ENCODE measurements at regions not wholly inside any gene's neighbourhood (a gene's known extent, or its start where the extent isn't known, plus 50 kb on each side); places are given as distances from the start of the nearest gene placed in this dataset.

- peak; percentile 0 for DNase-seq (ENCODE audit: low read depth)
- no peak for TF ChIP-seq CTCF (IDR thresholded peaks at IDR 0.05; ENCODE audit: low read length, missing control alignments)
- H3K4me3 ChIP-seq (replicated peaks; ENCODE audit: low read depth, low read length) = no peak overlapping the region
These were observed 843.4 kb upstream of the FLRT2 start for GRCh38 chr14:84686550-84686949.

GRCh38 chr14:84688297-84689025, 841.5 kb upstream of the FLRT2 start:
- no peak for DNase-seq (ENCODE audit: low read depth)
- H3K4me3 ChIP-seq (replicated peaks; ENCODE audit: low read depth, low read length) = no peak overlapping the region
- no peak for TF ChIP-seq CTCF (IDR thresholded peaks at IDR 0.05; ENCODE audit: low read length, missing control alignments)

- H3K4me3 ChIP-seq (replicated peaks; ENCODE audit: low read depth, low read length) = no peak overlapping the region
- no peak for TF ChIP-seq CTCF (IDR thresholded peaks at IDR 0.05; ENCODE audit: low read length, missing control alignments)
- DNase-seq (ENCODE audit: low read depth) = no peak
These were observed 835.8 kb upstream of the FLRT2 start for GRCh38 chr14:84694161-84694560.

GRCh38 chr14:84704601-84705000, 825.3 kb upstream of the FLRT2 start:
- DNase-seq (ENCODE audit: low read depth) = no peak
- no peak overlapping the region for H3K4me3 ChIP-seq (replicated peaks; ENCODE audit: low read depth, low read length)
- TF ChIP-seq CTCF (IDR thresholded peaks at IDR 0.05; ENCODE audit: low read length, missing control alignments) = no peak

GRCh38 chr14:84707830-84708229, 822.1 kb upstream of the FLRT2 start:
- no peak for DNase-seq (ENCODE audit: low read depth)
- TF ChIP-seq CTCF (IDR thresholded peaks at IDR 0.05; ENCODE audit: low read length, missing control alignments) = no peak
- no peak overlapping the region for H3K4me3 ChIP-seq (replicated peaks; ENCODE audit: low read depth, low read length)

GRCh38 chr14:84708865-84709264, 821.1 kb upstream of the FLRT2 start:
- no peak for DNase-seq (ENCODE audit: low read depth)
- no peak overlapping the region for H3K4me3 ChIP-seq (replicated peaks; ENCODE audit: low read depth, low read length)
- no peak for TF ChIP-seq CTCF (IDR thresholded peaks at IDR 0.05; ENCODE audit: low read length, missing control alignments)

GRCh38 chr14:84726471-84726870, 803.5 kb upstream of the FLRT2 start:
- DNase-seq (ENCODE audit: low read depth) = no peak
- H3K4me3 ChIP-seq (replicated peaks; ENCODE audit: low read depth, low read length) = no peak overlapping the region
- TF ChIP-seq CTCF (IDR thresholded peaks at IDR 0.05; ENCODE audit: low read length, missing control alignments) = no peak

All from fibroblast of pulmonary artery (primary cell).